ENCODE measurements at regions not wholly inside any gene's neighbourhood (a gene's known extent, or its start where the extent isn't known, plus 50 kb on each side); places are given as distances from the start of the nearest gene placed in this dataset.
A peak's percentile ranks its signal among the peaks of the same experiment; 100 is the strongest.

DNA sequence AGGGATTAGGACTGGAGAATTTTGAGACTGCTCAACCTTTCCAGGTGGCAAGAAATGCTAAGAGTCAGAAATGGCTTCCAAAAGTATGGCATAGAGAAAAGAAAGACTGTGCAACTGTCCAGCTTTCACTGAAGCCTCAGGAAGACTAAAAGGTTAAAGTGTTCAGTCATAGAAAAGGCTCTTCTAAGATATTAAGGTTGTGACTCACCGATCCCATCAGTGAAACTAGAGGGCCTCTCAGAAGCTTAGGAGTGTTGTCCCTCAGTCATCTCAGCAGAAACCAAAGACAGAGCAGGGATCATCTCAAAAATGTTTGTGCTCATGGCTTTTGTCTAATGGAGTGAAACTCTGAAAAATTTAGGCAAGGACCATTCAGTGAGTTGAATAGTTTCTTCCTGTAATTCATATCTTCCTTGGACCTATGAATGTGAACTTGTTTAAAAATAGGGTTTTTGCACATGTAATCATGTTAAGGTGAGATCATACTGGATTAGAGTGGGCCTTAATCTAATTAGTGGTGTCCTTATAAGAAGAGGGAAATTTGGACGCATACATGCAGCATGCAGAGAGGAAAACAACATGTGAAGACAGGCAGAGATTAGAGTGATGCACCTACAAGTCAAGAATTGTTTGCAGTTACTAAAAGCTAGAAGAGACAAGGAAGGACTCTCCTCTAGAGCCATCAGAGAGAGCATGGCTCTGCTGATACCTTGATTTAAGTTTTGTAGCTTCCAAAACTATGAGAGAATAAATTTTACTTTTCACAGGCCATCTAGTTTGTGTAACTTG is 71.3 kb downstream of the RPE65 start:
- peak; percentile 42 for DNase-seq (ENCODE audit: low read depth)

DNA sequence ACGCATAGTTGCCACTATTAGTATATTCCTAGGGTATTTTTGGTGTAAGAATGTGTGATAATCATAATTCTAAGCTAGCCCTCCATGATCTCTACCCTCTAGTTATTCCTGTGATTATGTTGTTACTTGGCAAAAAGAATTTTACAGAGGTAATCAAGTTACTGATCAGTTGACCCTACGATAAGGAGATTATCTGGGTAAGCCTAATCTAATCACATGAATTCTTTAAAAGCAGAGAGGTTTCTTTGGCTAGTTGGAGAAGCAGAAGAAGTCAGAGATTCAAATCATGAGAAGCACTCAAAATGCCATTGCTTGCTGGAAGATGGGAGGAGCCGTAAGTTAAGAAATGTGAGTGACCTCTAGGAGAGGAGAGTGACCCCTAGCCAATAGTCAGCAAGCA is 72.7 kb downstream of the RPE65 start:
- DNase-seq (ENCODE audit: low read depth), result no peak

DNA sequence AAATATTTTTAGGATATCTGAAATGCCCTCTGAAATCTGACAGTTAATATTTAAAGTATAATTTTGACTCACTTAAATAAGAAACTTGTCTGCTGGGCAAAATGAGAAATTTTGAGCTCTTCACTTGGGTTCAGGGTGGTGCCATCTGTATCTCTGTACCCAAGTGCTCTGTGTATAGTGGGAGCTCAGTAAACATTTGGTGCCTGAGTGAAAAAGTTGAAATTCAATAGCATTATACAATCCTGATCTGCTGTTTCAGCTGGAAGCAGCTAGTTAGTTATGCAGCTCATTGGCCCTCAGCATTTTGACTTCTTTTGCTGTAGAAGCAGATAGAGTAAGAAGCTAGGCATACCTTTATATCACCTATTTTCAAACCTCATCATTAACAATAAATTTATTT is 73.3 kb downstream of the RPE65 start:
- no peak for DNase-seq (ENCODE audit: low read depth)

DNA sequence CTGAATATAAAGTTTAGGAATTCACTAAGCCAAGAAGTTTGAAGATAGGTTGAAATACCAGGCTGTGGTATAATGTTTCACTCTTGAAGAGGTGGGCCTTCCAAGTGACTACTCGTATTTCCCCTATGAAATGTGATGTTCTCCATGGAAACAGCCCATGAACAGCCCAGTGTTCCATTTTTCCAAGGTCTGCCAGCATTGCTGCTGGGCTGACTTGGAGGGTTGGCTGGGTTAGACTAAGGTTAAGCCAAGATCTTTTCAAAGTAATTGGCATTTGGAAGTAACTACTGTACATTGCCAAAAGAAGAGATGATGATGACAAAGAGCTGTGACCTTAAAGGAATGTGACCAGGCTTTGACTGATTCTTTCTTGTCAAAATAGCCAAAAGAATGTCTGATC is 73.8 kb downstream of the RPE65 start:
- DNase-seq (ENCODE audit: low read depth), result no peak

DNA sequence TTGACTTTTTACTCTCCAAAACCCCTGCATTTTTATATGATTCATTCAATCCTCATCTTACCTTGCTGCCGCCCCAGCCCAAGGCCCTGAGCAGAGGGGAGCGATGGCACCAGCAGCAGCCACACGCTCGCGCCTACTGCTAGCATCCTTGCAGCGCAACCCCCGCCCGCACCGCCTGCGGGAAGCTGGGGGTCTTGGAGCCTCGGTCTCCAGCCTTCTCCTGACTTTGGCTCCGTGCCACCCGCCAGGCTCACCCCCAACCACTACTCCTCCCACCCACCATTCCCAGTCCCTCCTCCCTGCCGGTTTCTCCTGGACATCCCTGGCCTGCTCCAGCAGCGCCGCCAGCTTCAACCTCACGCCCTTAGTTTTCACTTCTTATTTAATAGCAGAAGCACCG is 76.6 kb downstream of the RPE65 start:
- DNase-seq (ENCODE audit: low read depth), result no peak

DNA sequence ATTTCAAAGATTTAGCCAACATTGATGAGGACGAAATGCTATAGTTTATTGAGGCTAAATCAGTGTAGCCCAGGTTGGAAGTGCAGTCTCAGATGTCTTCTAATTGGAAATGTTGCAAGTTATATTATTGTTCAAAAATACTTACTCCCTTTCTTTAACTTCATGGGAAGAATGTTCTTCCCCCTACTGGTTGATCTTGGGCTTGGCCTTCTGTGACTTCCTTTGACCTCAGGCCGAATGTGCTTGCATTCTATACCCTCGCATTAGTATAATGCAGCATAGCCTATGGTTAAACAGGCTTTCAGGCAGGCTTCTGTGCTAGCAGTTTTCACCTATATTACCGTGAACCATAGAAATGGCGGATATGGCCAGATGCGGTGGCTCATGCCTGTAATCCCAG is 77.3 kb downstream of the RPE65 start:
- no peak for DNase-seq (ENCODE audit: low read depth)

DNA sequence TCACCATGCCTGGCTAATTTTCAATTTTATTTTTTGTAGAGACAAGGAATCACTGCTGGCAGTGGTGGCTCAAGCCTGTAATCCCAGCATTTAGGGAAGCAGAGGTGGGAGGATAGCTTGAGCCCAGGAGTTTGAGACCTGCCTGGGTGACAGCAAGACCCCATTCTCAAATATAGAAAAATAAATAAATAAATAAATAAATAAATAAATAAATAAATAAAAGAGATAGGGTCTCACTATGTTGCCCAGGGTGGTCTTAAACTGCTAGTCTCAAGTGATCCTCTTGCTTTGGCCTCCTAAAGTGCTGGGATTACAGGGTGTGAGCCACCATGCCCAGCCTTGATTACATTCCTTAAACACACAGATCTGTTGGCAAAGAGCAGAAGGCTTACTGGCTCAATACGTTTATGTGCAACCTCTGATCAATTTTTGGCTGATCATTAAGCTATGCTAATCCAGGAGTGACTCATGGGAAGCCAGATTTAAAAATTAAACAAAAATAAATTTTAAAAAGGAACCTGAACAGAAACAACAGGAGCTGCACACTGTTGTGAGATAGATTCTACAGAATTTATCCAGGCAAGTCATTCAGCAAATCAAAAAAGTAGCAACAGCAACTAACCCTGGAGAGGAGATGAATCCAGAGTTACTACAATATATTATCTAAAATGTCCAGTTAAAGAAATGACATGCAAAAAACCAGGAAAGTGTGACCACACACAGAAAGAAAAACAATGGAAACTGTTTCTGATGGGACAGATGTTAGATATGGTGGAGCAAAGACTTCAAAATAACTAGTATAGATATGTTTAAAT is 79.4 kb downstream of the RPE65 start:
- no peak for DNase-seq (ENCODE audit: low read depth)

DNA sequence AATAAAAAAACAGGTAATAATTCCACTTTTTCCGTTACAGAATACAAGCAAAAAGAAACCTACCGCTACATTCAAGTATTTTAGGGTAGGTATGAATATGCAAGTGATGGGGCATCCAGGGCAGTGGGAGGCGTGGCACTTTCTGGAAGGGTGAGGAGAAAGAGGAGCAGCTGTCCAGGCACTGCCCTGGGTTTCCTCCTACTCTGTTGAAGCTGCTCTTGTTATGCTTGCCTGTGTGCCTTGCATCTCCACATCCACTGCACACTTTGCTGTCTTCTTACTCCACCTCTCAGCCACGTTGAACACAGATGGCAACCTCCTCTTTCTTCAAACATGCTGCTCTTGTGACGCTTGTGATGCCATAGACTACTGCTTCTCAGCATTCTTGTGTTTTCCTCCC is 83.2 kb downstream of the RPE65 start:
- DNase-seq (ENCODE audit: low read depth), result no peak

DNA sequence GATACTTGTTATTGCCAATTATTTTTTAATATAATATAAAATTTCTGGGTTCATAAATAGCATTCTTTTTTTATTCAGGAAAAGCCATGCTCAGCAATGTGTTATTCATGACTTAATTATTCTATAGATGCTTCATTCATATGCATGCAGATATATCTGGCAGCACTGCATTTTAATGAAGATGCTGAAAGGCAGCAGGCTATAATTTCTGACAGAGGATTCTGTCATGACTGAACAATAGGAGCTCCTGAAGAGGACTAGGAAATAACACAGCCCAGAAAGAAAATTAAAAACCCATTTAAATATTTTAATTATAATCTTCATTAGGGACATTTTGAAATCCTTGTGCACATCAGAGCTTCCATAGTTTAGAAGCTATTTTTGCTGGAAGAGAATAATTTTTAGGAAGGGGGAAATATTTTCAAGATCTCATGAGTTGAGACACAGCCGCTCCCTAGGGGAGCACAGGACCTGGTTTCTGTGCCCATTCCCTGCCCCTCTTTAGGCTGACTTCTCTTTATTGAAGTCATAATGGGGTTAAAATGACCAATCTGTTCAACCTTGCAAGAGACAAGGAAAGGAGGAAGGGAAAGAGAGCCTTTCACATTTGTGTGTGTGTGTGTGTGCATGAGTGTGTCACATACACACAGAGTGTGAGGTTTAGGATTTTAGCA is 83.9 kb downstream of the RPE65 start:
- DNase-seq (ENCODE audit: low read depth), result no peak

DNA sequence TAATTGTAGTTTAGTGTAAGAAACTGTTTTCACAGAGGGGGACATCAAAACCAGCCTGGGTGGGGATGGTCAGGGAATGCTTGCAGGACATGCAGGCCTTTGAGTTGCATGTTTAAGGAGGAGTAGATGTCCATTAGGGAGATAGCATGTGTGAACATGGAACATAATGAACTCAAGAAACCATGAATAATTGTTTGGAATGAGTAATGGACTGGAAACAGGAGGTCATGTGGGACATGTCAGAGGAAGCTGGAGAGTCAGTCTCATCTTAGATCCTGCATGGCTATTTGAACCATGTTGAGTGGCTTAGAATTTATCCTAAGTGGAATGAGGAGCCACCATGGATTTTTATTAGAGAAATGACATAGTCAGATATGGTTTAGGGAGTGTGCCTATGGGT is 86.4 kb downstream of the RPE65 start:
- no peak for DNase-seq (ENCODE audit: low read depth)

DNA sequence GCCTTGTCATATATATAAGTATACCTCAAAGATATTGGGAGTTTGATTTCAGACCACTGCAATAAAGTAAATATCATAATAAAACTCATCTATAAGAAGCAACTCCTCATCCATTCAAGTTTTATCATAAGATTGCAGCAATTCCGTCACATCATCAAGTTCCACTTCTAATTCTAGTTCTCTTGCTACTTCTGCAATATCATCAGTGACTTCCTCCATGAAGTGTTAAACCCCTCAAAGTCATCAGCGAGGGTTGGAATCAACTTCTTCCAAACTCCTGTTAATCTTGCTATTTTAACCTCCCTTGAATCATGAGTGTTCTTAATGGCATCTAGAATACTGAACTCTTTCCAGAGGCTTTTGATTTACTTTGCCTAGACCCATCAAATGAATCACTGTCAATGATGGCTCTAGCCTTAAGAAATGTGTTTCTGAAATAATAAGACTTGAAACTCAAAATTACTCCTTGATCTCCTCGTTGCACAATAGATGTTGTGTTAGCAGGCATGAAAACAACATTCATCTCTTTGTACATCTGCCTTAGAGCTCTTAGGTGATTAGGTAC is 88.3 kb downstream of the RPE65 start:
- no peak for DNase-seq (ENCODE audit: low read depth)

DNA sequence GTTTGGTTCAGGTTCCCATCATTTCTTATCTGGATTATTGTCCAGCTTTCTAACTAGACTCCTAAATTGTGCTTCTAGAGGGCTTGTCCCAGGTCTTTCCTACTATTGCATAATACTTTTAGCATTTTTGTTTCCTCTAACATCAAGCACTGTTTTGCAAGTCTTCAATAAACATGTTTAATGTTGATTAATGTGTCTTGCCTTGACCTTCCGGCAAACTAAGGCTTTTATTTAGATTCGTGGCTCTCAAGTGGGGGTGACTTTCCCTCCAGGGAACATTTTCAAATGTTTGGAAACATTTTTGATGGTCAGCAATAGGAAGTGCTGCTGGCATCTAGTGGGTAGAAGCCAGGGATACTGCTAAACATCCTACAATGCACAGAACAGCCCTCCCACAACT is 90.7 kb downstream of the RPE65 start:
- DNase-seq (ENCODE audit: low read depth), result no peak

DNA sequence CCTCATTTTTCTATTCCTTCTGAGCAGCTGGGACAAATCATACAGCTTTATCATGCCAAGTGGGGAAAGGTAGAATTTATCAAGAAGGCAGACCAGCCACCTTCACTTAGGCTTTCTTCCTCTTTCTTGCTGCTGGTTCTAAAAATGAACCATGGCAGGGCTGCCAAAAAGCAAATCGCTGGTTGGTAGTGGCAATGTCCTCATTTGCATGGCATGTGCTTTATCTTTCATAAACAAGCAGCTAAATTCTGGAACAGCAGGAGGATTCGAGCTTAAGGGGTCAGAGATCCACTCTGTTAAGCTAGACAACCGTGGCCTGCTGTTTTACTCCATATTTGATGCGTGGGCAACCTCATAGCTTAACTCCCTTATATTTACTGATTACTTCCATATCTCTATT is 91.3 kb downstream of the RPE65 start:
- no peak for DNase-seq (ENCODE audit: low read depth)

DNA sequence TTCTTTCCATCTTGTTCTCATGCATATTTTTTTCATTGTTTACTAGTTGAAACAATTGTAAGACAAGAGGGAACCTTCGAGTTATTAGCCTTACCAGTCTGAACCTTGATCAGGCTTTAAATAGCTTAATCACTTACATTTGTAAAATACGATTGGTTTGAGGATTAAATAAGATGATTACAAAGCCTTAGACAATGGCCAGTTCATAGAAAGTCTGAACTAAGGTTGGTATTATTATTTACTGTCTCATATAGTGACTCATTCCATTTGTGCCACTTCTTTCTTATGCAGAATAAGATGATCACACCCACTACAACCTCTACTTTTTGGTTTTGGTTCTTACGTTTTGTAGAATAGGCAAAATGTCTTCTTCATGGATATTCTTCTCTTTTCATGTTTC is 94.1 kb downstream of the RPE65 start:
- no peak for DNase-seq (ENCODE audit: low read depth)

DNA sequence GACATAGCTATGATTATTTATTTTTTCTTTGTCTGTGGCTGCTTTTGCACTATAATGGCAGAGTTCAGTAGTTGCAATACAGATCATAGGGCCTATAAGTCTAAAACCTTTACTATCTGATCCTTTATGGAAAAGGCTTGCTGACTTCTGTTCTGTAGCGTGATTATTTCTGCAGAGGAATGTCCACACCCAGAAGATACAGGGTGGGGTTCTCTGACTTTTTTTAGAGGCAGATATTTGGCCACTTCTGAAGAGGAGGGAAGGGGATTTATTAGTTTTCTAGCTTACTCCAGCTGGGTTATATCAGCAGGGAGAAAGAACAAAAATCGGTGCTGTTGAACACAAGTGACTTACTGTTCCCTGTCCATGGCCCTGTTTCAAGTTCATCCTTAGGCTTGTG is 97.6 kb downstream of the RPE65 start:
- no peak for DNase-seq (ENCODE audit: low read depth)

DNA sequence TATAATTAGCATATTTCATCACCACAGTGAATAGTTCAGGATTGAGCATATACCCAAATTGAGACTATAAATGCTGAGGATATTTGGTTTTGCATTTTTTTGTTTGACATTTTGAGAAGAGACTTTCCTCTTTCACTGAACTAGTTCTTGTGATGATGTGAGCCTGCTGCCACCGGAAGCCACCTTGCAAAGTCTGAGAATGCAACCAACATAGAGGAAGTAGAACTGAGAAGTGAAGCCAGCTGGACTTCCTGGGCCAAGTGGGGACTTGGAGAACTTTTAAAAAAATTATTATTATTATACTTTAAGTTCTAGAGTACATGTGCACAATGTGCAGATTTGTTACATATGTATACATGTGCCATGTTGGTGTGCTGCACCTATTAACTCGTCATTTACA is 102.3 kb downstream of the RPE65 start:
- DNase-seq (ENCODE audit: low read depth), result no peak

DNA sequence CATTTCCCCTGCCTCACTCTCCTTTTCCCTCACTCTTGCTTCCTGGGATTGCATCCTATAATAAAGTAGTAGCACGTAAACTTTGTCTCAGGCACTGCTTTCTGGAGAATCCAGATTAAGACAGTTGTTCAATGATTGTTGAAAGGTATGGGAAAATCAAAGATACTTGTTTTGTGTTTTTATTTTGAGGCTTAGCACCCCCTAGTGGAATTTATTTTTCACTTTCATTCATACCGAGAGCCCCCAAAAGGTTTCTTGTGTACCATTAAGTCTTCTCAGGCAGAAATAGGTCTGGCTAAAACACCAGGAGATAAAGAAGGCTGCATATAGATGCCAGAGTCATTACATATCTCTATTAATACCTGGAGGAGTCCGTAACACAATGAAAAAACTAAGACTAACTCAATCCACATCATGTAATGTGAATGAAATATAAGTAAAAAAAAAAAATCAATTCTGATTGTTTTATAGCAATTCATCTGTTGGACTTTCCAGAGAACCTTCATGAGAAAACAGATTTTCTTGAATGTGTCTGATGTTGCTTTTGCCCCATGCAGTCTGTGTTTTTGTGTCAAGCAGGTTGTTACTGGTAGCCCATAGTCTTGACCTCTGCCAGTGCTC is 103.5 kb downstream of the RPE65 start:
- no peak for DNase-seq (ENCODE audit: low read depth)

DNA sequence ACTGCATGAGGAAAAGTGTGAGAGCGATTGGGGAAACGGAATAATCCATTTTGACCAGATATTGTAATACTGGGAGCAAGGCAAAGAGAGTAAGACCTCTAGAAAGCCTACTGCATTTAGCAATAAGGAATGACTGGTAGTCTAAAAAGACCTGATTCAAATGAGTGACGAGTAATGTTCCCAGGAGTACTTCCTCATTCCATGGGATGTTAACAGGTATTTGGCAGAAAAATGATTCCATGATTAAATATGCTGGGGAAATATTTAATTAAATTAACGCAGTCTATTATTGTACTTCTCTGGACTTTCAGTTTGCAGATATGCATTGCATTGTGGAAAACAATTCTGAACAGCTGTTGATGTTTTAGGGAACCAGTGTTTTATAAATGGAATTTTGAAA is 105.5 kb downstream of the RPE65 start:
- DNase-seq (ENCODE audit: low read depth), result no peak

DNA sequence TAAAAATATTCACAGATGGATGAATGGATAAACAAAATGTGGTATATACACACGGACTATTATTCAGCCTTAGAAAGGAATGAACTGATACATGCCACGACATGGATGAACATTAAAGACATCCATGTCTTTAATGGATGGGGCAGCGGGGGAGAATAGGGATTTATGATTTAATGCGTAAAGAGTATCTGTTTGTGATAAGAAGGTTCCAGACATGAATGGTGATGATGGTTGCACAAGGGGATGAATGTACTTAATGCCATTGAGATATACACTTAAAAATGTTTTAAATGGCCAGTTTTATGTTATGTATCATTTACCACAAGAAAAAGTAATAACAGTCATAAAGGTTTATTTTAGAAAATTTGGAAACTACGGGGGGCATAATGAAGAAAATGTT is 108.6 kb upstream of the WLS start:
- no peak for DNase-seq (ENCODE audit: low read depth)

DNA sequence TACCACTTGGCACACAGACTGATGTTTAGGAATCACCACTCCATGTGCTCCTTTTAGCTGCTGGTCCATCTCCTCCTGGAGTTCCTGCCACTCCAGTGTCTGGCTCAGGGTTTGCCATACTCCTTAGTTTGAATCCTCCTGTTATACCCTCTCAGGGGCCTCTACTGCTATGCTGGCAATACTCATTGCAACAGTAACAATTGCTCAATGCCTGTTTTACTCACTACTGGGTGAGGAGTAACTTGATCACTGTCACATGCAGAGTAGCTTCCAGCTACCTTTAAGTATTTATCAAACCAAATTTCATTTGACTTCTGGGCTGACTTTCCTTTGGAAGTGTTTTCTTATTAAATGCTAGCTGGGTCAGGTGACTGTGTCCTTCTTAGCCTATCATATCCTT is 107.2 kb upstream of the WLS start:
- no peak for DNase-seq (ENCODE audit: low read depth)

DNA sequence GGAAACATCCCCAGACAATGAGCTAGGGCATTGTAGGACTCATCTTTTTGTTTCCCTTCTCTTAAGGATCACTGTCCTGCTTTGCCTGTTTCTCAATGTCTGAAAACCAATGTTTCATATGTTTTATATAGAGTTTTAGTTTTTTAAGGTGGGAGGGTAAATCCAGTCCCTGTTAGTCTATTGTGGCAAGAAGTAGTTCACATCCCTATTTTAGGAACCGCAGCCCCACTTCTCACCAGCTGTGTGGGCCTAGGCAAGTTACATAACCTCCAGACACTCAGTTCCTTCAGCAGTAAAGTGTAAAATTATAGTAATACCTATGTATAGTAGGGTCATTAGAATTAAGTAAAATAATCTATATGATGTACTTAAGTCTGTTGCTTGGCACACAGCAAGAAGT is 105.8 kb upstream of the WLS start:
- DNase-seq (ENCODE audit: low read depth), result no peak

DNA sequence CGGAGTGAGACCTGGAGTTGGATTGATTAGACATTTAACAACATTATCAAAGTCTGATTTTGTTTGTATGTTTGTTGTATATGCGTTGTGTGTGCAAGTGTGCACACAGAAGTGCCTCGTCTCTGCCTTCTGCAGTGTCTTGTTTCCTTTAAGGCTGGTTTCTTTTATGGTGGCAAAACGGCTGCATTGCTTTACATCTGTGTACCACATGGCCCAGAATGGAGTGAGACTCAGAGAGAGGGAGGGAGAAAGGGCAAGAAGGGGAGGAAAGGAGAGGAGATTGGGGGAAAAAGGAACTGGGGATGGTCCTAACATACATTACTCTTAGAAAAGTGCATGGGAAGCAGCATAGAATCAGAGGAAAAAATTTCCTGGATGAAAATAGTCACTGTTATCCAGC is 99.7 kb upstream of the WLS start:
- no peak for DNase-seq (ENCODE audit: low read depth)

All from Daoy (cell line).